Spleen (tissue), 7 donors: ENCODE measurements at regions not wholly inside any gene's neighbourhood (a gene's known extent, or its start where the extent isn't known, plus 50 kb on each side); places are given as distances from the start of the nearest gene placed in this dataset.

ENCODE experiments used
- CTCF ChIP-seq, 11 experiments: fragments of 200-600 bp in 7 of 11; fragments of 450-650 bp in 4 of 11; sonication (generic) in 4 of 11; IDR thresholded peaks in 8 of 11; conservative IDR thresholded peaks in 3 of 11; 1 replicate in 7 of 11; 2 replicates in 4 of 11; pipeline versions ENCODE4 v1.4.0 to v1.8.0; 2016 to 2021; ENCODE audit warnings: antibody characterized with exemption in 11 of 11, inconsistent platforms in 4 of 11, mild to moderate bottlenecking in 1 of 11
- POLR2A ChIP-seq, 3 donors: fragments of 450-650 bp; IDR thresholded peaks; one replicate each; pipeline ENCODE4 v1.5.1; 2017; ENCODE audit warnings: antibody characterized with exemption in 3 of 3, mild to moderate bottlenecking in 1 of 3
- POLR2AphosphoS5 ChIP-seq, 3 donors: sonication (generic); formaldehyde crosslinking; IDR thresholded peaks; one replicate each; pipeline ENCODE4 v1.5.1; 2017; ENCODE audit warnings: antibody characterized with exemption in 3 of 3
- donor health status: DM: no; HTN: no; CAD: no; lungs with moderate emphysema.
- donor health status: DM: no; HTN: no; CAD: no.
- donor health status: DM: no; HTN: no; CAD: no.

GRCh38 chr13:106911020-106911419 is 343.1 kb upstream of the ARGLU1 start:
- TF ChIP-seq CTCF (IDR thresholded peaks at IDR 0.05 in 8 of 11, conservative IDR thresholded peaks at IDR 0.05 in 3 of 11) = no peak
- no peak for TF ChIP-seq POLR2AphosphoS5 (IDR thresholded peaks at IDR 0.05)
- no peak for TF ChIP-seq POLR2A (IDR thresholded peaks at IDR 0.05)
